HG03139 (cell line): ENCODE measurements at regions not wholly inside any gene's neighbourhood (a gene's known extent, or its start where the extent isn't known, plus 50 kb on each side); places are given as distances from the start of the nearest gene placed in this dataset.
"Not testable (repeated sequence)": the region's sequence is repeated elsewhere in the genome, so short reads cannot be mapped to it uniquely, and the experiment has no call there.

ENCODE experiments used
- ATAC-seq: cut with Tn5 transposase; IDR thresholded peaks from one replicate; pipeline ENCODE4 v1.9.1; 2021; ENCODE audit not compliant: unreplicated experiment

GRCh38 chr12:93079271-93079670 lies 150.2 kb upstream of the EEA1 start:
- no peak for ATAC-seq

- ATAC-seq: no peak
These were observed 150.9 kb upstream of the EEA1 start for GRCh38 chr12:93079976-93080375.

- ATAC-seq: no peak
These were observed 151.4 kb upstream of the EEA1 start for GRCh38 chr12:93080452-93080851.

GRCh38 chr12:93080994-93081809 lies 152.1 kb upstream of the EEA1 start:
- no peak for ATAC-seq

- ATAC-seq: no peak
These were observed 152.7 kb upstream of the EEA1 start for GRCh38 chr12:93081810-93082165.

GRCh38 chr12:93085383-93086287 lies 156.5 kb upstream of the EEA1 start:
- ATAC-seq: no peak

- no peak for ATAC-seq
These were observed 157.2 kb upstream of the EEA1 start for GRCh38 chr12:93086288-93086727.

GRCh38 chr12:93087840-93088610 lies 158.9 kb upstream of the EEA1 start:
- no peak for ATAC-seq

GRCh38 chr12:93089805-93090569 lies 160.9 kb upstream of the EEA1 start:
- ATAC-seq: no peak

- no peak for ATAC-seq
These were observed 161.7 kb upstream of the EEA1 start for GRCh38 chr12:93090731-93091172.

- ATAC-seq: no peak
These were observed 163.0 kb upstream of the EEA1 start for GRCh38 chr12:93091886-93092648.

- ATAC-seq: no peak
These were observed 163.5 kb upstream of the EEA1 start for GRCh38 chr12:93092649-93092945.

- ATAC-seq: no peak
These were observed 164.1 kb upstream of the EEA1 start for GRCh38 chr12:93093243-93093642.

GRCh38 chr12:93094222-93094621 lies 165.1 kb upstream of the EEA1 start:
- ATAC-seq: not testable (repeated sequence)

- ATAC-seq: peak; percentile 95
These were observed 166.1 kb upstream of the EEA1 start for GRCh38 chr12:93094988-93095737.

GRCh38 chr12:93097417-93097816 lies 168.3 kb upstream of the EEA1 start:
- no peak for ATAC-seq

GRCh38 chr12:93098077-93098476 lies 169.0 kb upstream of the EEA1 start:
- peak; percentile 35 for ATAC-seq

GRCh38 chr12:93099792-93100191 lies 170.7 kb upstream of the EEA1 start:
- no peak for ATAC-seq

GRCh38 chr12:93100610-93101009 lies 171.5 kb upstream of the EEA1 start:
- ATAC-seq: no peak
